NCI-H1436 (cell line): ENCODE measurements at regions not wholly inside any gene's neighbourhood (a gene's known extent, or its start where the extent isn't known, plus 50 kb on each side); places are given as distances from the start of the nearest gene placed in this dataset.
A peak's percentile ranks its signal among the peaks of the same experiment; 100 is the strongest.

Experiments
- DNase-seq: peaks from one replicate; lab custom pipeline; 2025; lab: John Stamatoyannopoulos, UW

- no peak for DNase-seq
These were observed 250.1 kb downstream of the DIO2 start for GRCh38 chr14:79961197-79961596.

GRCh38 chr14:79960288-79960687 is 251.0 kb downstream of the DIO2 start:
- no peak for DNase-seq

GRCh38 chr14:79951572-79951971 is 259.7 kb downstream of the DIO2 start:
- DNase-seq, result no peak

- DNase-seq, result no peak
These were observed 261.4 kb downstream of the DIO2 start for GRCh38 chr14:79949906-79950305.

GRCh38 chr14:79947440-79948054 is 263.8 kb downstream of the DIO2 start:
- DNase-seq, result peak; percentile 15

GRCh38 chr14:79939235-79939634 is 272.1 kb downstream of the DIO2 start:
- DNase-seq, result no peak

GRCh38 chr14:79938185-79938584 is 273.1 kb downstream of the DIO2 start:
- DNase-seq, result no peak

- no peak for DNase-seq
These were observed 273.9 kb downstream of the DIO2 start for GRCh38 chr14:79937433-79937832.

- no peak for DNase-seq
These were observed 286.8 kb downstream of the DIO2 start for GRCh38 chr14:79924551-79924950.

- DNase-seq, result no peak
These were observed 291.1 kb downstream of the DIO2 start for GRCh38 chr14:79920180-79920692.
